ENCODE measurements at regions not wholly inside any gene's neighbourhood (a gene's known extent, or its start where the extent isn't known, plus 50 kb on each side); places are given as distances from the start of the nearest gene placed in this dataset.

GRCh38 chr3:168157903-168158302 lies 62.2 kb upstream of the GOLIM4 start:
- no peak for TF ChIP-seq CTCF (IDR thresholded peaks at IDR 0.05; ENCODE audit: control insufficient read depth, extremely low read depth, insufficient read depth)
- DNase-seq (ENCODE audit: low read depth) = no peak
- no peak overlapping the region for H3K4me3 ChIP-seq (ENCODE audit: low read depth, low read length)

GRCh38 chr3:168157099-168157700 lies 61.5 kb upstream of the GOLIM4 start:
- no peak for DNase-seq (ENCODE audit: low read depth)
- TF ChIP-seq CTCF (IDR thresholded peaks at IDR 0.05; ENCODE audit: control insufficient read depth, extremely low read depth, insufficient read depth) = no peak
- H3K4me3 ChIP-seq (ENCODE audit: low read depth, low read length) = no peak overlapping the region

GRCh38 chr3:168156479-168156878 lies 60.8 kb upstream of the GOLIM4 start:
- no peak for DNase-seq (ENCODE audit: low read depth)
- TF ChIP-seq CTCF (IDR thresholded peaks at IDR 0.05; ENCODE audit: control insufficient read depth, extremely low read depth, insufficient read depth) = no peak
- H3K4me3 ChIP-seq (ENCODE audit: low read depth, low read length) = no peak overlapping the region

- H3K4me3 ChIP-seq (ENCODE audit: low read depth, low read length) = no peak overlapping the region
- TF ChIP-seq CTCF (IDR thresholded peaks at IDR 0.05; ENCODE audit: control insufficient read depth, extremely low read depth, insufficient read depth) = no peak
- no peak for DNase-seq (ENCODE audit: low read depth)
Observed at GRCh38 chr3:168155303-168155702, 59.6 kb upstream of the GOLIM4 start.

GRCh38 chr3:168154089-168154488 lies 58.4 kb upstream of the GOLIM4 start:
- TF ChIP-seq CTCF (IDR thresholded peaks at IDR 0.05; ENCODE audit: control insufficient read depth, extremely low read depth, insufficient read depth) = no peak
- DNase-seq (ENCODE audit: low read depth) = no peak
- H3K4me3 ChIP-seq (ENCODE audit: low read depth, low read length) = no peak overlapping the region

GRCh38 chr3:168152149-168152548 lies 56.4 kb upstream of the GOLIM4 start:
- no peak overlapping the region for H3K4me3 ChIP-seq (ENCODE audit: low read depth, low read length)
- no peak for TF ChIP-seq CTCF (IDR thresholded peaks at IDR 0.05; ENCODE audit: control insufficient read depth, extremely low read depth, insufficient read depth)
- DNase-seq (ENCODE audit: low read depth) = no peak
